ENCODE measurements at regions not wholly inside any gene's neighbourhood (a gene's known extent, or its start where the extent isn't known, plus 50 kb on each side); places are given as distances from the start of the nearest gene placed in this dataset.
"Not testable (repeated sequence)": the region's sequence is repeated elsewhere in the genome, so short reads cannot be mapped to it uniquely, and the experiment has no call there.

DNA sequence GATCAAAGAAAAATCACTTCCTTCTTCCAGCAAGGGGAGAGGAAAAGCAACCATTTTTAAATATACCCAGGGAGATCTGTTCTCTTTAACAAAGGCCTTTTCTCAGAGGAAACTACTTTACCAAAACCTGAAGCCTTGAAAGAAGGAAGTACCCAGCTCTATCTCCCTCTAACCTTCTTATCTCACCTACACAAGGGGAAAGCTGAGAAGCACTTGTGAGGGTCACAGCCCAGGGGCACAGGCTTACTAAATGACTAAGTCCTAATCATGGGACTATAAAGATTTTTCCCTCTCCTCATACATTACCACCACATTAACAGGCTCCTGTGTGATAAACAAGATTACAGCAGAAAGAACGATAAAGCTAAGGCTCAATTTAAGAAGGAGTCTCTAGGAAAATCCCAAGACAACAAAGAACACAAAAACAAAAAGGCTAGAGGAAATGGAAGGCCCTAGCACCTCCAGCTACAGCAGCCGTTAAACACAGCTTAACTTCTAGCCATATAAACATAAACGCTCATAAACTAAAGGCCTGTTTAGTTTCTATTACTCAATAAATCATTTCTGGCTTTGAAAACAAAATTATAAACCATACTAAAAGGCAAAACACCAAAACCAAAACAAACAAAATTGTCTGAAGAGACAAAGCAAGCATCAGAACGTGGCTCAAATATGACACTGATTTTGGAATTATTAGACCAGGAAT, 284.9 kb upstream of the ECI2 start:
- no peak for DNase-seq (ENCODE audit: low read depth in 1 of 2, low spot score in 1 of 2)

DNA sequence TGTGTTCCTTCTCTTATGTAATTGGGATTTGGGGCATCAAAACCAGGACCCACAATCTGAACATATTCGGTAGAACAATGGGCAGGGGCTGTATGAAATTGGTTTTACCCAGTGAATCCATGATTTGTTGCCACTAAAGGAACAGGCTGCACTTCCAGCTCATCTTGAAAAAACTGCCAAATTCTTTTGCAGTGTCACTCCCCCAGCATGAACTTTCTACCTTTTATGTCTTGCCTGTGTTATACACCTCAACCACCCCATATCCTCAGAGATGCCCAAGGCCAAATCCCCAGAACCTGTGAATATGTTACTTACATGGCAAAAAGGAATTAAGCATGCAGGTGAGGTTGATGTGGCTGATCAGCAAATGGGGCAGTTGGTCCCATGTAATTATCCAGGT, 280.2 kb upstream of the ECI2 start:
- no peak for DNase-seq (ENCODE audit: low read depth in 1 of 2, low spot score in 1 of 2)

DNA sequence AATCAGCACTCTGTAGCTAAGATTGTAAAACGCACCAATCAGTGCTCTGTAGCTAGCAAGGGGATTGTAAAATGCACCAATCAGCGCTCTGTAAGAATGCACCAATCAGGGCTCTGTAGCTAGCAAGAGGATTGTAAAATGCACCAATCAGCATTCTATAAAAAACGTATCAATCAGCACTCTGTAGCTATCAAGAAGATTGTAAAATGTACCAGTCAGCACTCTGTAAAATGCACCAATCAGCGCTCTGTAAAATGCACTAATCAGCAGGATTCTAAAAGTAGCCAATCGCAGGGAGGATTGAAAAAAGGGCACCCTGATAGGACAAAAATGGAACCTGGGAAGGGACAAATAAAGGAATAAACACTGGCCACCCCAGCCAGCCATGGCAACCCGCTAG, 278.7 kb upstream of the ECI2 start:
- not testable (repeated sequence) for DNase-seq (ENCODE audit: low read depth in 1 of 2, low spot score in 1 of 2)

DNA sequence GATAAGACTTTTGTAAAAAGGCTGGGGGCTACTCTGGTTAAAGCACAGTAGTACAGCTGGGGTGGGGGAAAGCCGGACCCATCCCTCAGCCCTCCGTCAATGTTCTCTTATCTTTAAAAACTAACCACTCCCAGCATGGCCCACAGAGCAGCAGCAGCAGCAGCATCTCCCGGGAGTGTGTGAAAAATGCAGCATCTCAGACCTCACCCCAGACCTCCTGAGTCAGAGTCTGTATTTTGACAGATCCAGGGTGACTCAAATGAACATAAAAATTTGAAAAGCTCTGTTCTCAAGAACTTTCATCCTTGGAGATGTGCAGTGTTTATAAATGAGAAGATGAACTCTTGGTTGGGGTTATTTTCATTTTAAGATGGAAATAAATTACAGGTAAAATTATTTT, 277.7 kb upstream of the ECI2 start:
- DNase-seq (ENCODE audit: low read depth in 1 of 2, low spot score in 1 of 2), result no peak

DNA sequence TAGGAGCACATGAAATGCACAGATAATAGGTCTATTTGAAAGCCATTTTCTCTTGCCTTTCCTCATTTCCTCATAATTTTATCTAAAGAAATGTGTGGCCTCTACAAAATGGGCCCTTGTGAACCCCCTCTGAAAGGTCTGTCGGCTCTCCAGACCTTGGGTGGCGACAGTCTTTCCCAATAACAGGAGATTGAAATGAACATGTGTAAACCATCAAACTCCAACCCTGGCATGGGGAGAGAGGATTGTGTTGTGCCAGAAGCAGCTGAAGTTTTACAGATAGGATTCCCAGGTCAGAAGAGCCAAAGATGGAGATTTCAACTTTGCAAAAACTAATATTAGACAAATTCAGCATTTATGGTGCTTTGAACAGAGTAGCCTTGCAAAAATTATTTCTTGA, 277.1 kb upstream of the ECI2 start:
- no peak for DNase-seq (ENCODE audit: low read depth in 1 of 2, low spot score in 1 of 2)

DNA sequence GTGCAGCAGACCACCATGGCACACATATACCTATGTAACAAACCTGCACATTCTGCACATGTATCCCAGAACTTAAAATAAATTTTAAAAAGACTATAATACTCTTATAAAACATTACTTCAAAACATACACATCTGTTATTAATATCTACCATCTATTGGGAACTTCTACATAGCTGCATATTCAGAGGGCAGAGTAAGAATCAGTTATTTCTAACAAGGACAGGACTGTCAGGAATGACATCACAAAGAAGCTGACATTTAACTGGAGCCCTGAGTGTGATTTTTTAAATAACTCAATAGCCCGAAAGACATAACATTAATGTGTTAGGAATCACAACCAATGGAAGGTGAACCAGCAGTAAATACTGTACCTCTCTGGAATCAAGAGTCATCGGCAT, 276.7 kb upstream of the ECI2 start:
- no peak for DNase-seq (ENCODE audit: low read depth in 1 of 2, low spot score in 1 of 2)

DNA sequence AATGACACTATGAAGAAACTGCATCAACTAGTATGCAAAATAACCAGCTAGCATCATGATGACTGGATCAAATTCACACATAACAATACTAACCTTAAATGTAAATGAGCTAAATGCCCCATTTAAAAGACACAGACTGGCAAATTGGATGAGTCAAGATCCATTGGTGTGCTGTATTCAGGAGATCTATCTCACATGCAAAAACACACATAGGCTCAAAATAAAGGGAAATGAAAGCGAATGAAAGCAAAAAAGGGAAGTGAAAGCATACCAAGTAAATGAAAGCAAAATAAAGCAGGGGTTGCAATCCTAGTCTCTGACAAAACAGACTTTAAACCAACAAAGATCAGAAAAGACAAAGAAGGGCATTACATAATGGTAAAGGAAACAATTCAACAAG, 272.3 kb upstream of the ECI2 start:
- DNase-seq (ENCODE audit: low read depth in 1 of 2, low spot score in 1 of 2), result not testable (repeated sequence)

DNA sequence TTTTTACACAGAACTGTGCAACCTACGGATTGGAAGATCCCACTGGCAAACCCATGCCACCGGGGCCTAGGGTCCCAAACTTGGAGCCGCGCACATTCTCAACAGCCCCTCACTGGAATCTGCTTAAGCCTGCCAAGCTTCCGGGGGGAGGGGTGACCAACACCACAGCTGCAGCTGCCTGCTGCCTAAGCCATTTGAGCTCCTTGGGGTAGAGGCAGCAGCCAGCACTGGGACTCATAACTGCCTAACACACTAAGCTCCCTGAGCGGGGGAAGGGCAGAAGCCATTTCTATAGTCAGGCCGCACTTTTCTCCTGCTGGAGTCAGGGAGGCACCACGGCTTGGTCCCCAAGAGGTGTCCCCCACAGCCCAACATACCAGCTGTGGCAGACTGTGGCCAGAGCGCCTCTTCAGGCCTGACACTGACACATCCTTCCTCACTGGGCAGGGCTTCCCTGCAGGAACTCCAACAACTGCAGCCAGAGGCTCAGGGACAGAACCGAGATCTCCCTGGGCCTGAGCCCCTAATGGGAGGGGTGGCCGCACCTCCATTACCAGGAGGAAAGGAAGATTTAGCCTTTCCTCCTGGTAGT, 270.3 kb upstream of the ECI2 start:
- no peak for DNase-seq (ENCODE audit: low read depth in 1 of 2, low spot score in 1 of 2)

DNA sequence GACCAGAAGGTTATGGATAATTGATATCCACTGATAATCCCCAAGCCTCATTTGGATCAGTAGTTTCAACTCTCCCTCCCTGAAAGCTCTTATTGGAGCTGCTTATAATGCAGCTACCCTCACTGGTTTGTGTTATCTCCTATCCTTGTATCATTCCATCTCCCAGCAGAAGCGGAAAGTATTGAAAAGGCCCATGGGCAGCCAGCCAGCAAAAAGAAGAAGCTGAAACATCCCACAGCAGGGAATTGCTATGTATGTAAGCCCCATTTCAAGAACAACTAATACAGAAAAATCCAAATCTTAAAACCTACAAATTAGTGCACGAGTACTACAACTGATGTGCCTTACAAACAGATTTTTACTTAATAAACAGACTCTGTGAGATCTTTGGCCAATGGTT, 269.0 kb upstream of the ECI2 start:
- no peak for DNase-seq (ENCODE audit: low read depth in 1 of 2, low spot score in 1 of 2)

DNA sequence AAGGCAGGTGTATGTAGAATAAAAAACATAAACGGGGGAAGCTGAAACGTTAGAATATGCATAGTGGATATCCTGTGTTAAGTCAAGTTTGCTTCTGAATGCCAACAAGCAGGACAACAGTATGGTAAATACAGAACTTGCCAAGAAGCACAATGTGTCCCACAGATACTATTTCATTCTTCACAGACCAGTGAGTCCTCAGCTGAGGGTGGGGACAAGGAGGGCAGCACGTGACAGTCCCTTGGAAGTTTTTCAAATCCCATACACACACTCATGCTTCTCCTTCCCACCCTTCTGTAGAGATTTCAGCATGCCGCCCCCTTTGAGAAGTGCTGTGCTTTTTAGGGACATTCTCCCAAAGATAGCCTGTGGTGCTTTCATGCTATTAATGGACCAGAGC, 268.5 kb upstream of the ECI2 start:
- no peak for DNase-seq (ENCODE audit: low read depth in 1 of 2, low spot score in 1 of 2)

DNA sequence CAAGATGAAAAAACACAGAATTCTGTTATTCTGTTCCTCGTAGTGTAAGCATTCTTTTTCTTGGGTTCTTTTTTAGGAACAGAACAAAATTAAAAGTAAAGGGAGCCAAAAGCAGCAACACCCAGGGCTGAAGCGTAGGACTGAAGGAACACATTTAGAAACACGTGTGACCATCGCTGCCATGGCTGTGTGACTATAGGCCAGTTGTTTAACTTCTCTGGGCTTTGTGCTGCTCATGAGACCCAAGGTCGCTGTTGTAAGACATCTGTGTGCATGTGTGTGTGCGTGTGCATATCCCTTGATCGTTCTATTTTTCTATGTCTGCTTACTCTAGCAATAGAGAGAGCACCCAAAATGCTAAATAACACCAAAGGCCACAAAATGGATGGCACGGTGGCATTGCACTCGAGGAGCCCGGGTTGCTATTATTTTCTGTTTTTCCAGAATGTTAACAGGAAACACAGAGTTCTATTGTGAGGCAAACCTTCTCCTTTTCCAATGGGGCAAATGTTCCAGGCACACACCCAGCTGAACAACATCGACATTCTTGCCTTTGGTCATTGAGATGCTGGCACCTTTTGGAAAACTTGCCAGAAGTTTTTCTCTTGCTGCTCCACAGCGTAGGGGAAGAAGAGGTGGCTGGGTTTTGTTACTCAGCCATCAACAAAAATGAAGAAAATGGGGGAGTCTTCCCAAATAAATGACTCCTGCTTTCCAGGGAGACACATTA, 267.8 kb upstream of the ECI2 start:
- DNase-seq (ENCODE audit: low read depth in 1 of 2, low spot score in 1 of 2), result no peak

DNA sequence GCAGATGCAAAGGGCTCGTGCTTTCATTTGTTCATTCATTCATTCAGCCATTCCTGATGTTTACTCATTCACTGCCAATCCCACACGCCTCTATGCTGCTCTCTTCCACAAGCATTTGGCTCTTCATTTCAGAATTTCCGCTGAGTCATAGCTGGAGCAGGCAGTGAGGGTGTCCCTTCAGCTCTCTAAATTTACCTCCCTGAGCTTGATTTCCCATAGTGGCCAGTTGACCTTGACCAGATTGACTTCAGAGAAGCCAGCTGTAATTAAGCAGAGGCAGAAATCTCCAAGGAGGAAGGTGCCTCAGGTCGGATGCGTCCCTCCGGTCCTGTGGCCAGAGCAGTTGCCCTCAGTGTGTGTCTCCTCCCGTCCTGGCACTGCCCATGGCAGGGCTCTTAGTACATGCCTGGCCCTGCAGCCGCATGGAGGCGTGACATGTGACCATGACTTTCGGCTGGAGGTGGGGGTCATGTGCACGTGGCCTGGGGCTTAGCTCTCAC, 267.2 kb upstream of the ECI2 start:
- DNase-seq (ENCODE audit: low read depth in 1 of 2, low spot score in 1 of 2), result no peak

DNA sequence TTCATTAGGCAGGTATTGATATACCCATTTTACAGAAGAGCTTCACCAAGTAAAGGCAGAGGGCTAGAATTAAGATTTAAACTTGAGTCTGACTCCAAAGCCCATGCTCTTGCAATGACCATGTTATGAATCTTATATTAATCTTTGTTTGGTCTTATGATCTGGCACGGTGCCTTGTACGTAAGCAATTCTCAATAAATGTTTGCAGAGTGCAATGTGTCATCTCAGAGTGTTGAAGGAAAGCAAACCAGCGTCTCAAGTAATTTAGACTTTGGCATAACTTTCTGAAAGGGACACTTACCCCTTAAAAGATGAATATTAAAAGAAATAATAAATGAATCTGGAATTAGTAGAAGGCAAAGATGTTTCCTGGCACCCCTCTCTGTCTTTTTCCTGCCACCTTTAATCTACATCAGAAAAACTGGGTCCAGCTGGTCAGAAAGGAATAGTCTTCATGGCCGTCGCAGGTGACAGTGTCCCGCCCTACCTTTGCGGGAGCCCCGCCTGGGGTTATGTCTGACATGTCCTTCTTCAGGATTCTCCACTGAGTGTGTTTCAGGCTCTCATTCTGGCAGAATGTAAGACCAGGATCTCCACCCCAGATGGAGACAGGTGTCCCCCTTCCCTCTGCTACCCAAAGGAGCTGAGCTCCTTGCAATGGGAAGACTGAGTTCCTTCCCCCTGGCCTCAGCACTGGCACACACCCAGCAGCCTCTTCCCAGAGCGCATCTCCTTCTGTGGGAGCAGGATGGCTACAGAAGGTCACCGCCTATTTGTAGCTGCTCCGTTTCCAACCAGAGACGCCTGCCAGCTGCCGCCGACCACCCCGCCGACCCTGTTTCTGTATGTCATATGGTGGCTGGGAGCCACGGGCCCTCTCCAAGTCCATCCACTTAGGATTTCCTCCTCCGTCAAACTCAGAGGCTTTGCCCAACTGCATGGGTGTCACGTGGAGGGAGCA, 266.3 kb upstream of the ECI2 start:
- no peak for DNase-seq (ENCODE audit: low read depth in 1 of 2, low spot score in 1 of 2)

DNA sequence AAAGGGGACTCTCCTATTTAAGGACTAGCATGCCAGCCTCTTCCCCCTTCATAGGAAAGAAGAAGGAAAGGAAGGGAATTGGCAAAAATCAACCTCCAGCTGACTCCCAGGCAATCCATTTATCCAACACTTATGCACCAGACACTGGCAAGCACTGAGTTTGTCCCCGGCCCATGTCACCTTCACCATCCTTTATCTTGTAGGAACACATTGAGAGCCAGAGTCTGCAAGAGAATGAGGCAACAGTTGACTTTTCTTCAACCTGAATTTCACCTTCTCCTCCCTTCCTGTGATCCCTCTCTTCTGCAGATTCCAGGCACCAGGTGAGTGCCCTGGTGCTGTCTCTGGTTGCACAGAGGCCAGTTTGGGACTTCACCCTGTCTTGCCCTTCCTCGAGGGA, 264.3 kb upstream of the ECI2 start:
- no peak for DNase-seq (ENCODE audit: low read depth in 1 of 2, low spot score in 1 of 2)

DNA sequence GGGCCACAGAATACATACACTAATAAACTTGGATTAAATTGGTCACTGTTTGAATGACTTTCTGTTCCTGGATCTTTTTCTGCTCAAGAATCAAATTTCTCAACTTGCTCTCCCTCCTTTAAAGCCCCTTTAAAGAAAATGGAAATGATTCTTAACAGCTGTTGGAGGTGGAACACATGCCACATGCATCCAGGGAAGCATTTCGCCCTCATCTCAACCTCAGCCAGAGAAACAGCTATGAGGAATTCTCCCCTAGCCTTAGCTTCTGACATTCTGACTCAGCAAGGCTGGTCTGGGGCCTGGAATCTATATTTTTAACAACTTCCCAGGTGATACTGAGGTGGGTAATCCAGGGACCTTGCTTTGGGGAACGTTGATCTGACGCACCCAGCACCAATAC, 263.4 kb upstream of the ECI2 start:
- DNase-seq (ENCODE audit: low read depth in 1 of 2, low spot score in 1 of 2), result no peak

DNA sequence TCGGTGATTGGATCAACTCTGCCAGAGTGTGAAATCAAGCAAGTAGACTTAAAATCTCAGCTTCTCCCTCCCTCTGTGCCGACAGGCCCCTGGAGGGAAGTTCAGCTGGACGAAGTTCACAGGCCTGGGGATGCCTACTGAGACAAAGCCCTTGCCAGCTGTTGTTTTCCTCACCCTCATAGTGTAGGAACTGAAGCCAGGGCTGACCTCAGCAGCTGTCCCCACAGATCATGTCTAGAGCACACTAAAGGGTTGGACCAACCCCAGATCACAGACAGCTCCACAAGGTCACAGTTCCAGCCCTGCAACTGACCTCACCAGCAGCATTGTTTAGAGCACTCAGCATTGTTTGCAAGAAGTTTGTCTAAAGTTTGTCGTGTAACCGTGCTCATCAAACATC, 261.9 kb upstream of the ECI2 start:
- DNase-seq (ENCODE audit: low read depth in 1 of 2, low spot score in 1 of 2), result no peak

DNA sequence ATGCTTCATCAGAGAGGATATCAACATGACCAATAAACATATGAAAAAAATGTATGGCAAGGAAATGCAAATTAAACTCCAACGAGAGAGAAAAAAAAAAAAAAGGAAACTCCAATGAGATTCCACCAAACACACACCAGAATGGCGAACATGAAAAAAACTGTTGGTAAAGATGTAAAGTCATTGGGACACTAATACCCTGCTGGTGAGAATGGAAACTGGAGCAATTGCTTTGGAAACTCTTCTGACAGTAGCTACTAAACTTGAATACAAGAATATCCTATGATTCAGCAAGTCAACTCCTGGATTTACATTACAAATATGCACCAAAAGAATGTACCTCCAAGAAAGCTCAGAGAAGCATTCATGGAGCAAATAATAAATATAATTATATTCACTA, 260.7 kb upstream of the ECI2 start:
- DNase-seq (ENCODE audit: low read depth in 1 of 2, low spot score in 1 of 2), result no peak

DNA sequence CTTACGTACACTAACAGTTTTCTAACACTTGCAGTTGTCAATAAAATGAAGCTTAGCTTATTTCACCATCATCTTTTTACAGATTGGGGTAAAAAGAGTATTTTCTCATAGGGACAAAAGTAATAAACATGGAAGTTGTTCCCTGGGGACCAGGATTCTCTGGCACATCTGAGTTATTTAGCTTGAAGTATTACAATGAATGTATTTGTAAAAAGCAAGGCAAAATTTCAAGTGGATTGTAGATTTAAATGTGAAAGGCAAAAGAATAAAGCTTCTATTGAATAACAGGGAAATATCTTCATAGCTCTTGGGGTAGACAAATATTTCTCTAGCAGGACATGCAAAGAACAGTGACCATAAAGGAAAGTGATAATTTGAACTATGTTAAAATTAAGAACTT, 260.0 kb upstream of the ECI2 start:
- no peak for DNase-seq (ENCODE audit: low read depth in 1 of 2, low spot score in 1 of 2)

DNA sequence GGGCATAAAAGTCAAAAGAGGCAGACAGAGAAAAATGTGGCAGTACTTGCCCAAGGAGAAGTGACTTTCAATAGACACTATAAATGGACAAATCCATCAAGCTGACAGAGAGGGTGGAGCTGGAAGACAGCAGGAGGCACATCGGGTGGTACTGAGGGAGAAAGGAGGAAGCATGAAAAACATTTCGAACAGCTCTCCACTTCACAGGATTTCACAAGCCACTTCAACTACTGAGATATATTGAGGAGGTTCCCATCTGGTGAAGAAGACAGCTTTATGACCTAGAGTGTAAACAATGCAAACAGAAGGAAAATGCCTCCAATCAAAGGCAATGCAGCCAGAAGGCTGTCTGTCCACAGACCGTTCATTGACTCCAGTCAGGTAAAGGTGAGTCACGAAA, 259.4 kb upstream of the ECI2 start:
- DNase-seq (ENCODE audit: low read depth in 1 of 2, low spot score in 1 of 2), result no peak

DNA sequence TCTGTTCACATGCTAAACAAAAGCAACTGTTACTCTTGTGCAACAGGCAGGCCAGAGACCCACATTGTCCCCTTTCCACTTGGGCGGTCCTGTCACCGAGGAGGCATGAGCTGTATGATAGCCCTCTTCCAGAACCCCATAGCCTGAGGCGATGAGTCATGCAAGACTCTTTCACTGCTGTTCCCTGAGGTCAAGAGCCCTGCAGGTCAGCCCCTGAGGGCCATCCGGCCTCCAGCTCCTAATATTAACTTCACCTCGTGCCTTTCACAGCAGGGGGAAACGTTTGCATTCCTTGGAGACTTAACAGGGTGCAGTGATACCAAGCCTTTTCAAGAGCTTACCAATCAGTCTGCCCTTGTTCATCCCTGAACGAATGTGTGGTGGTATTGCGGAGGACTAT, 253.3 kb upstream of the ECI2 start:
- DNase-seq (ENCODE audit: low read depth in 1 of 2, low spot score in 1 of 2), result no peak

DNA sequence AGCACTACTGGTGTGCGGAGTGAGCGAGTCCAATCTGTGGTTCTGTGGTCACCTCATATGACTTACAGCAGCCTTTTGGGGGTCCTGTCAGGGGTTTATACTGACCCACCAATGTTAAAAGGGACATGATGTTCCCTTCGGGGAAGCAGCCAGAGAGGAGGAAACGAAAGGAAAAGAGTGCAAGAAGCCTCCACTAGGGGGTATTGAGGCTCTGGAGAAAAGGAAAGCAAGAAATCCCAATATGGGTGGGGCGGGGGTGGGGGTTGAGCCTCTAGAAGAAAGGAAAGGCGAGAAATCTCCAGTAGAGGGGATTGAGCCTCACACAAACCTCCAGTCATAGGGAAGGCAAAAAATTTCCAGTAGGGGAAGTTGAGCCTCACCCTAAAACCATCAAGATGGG, 249.3 kb upstream of the ECI2 start:
- no peak for DNase-seq (ENCODE audit: low read depth in 1 of 2, low spot score in 1 of 2)

Data from activated CD4-positive, alpha-beta T cell treated with anti-CD3 and anti-CD28 coated beads, Interleukin-2, amount 50 U/mL, for 24 hours (primary cell).